ENCODE measurements at regions not wholly inside any gene's neighbourhood (a gene's known extent, or its start where the extent isn't known, plus 50 kb on each side); places are given as distances from the start of the nearest gene placed in this dataset.

DNA sequence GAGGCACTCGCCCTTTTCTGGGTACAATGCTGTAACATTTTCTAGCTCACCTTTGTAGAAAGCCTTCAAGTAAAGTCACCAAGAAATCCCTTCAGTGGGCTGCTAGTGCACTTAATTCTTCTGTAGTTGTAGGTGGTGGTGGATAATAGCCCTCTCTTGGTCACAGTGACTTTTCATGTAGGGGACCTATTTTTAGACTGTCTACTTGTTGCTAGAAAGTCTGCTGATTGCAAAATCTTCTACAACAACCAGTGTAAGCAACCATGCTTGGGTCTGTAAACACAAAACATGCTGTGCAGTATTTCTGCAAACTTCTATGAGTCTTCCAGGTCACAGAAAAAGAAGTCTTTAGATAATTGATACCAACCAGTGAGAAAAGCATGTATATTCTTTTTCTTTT, 55.6 kb downstream of the PBDC1 start:
- H3K4me3 ChIP-seq, result no peak overlapping the region
- H3K9me3 ChIP-seq, result no peaks in the 10 kb centered on the region
- no peak overlapping the region for H3K27ac ChIP-seq
- TF ChIP-seq EP300 (IDR thresholded peaks at IDR 0.05), result no peak
- TF ChIP-seq CTCF (IDR thresholded peaks at IDR 0.05), result no peak
- TF ChIP-seq POLR2AphosphoS5 (IDR thresholded peaks at IDR 0.05), result no peak
- H3K27me3 ChIP-seq, result no peaks in the 10 kb centered on the region
- no peak for DNase-seq (ENCODE audit: low spot score in 2 of 2)
- 50% methylated on average over 1 of the region's 1 CpG for WGBS
- H3K4me1 ChIP-seq, result no peaks in the 10 kb centered on the region
- no peaks in the 10 kb centered on the region for H3K36me3 ChIP-seq

DNA sequence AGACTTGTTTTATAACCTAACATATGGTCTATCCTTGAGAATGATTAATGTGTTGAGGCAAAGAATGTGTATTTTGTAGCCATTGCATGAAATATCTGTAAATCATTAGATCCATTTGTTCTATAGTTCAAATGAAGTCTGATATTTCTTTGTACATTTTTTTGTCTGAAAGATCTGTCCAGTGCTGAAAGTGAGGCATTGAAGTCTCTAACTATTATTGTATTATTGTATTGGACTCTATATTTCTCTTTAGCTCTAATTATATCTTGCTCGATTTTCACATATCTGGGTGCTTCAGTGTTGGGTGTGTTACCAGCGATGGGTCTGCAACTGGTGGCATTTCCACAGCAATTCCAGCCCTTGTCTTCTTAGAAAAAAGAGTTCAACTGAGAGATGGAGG, 76.0 kb downstream of the PBDC1 start:
- H3K27ac ChIP-seq, result no peak overlapping the region
- no peak for TF ChIP-seq CTCF (IDR thresholded peaks at IDR 0.05)
- TF ChIP-seq POLR2A (IDR thresholded peaks at IDR 0.05), result no peak
- TF ChIP-seq EP300 (IDR thresholded peaks at IDR 0.05), result no peak
- no peak for TF ChIP-seq POLR2AphosphoS5 (IDR thresholded peaks at IDR 0.05)
- H3K4me3 ChIP-seq, result no peak overlapping the region
- no peaks in the 10 kb centered on the region for H3K27me3 ChIP-seq
- no peaks in the 10 kb centered on the region for H3K36me3 ChIP-seq
- no peaks in the 10 kb centered on the region for H3K9me3 ChIP-seq
- WGBS, result 55% methylated on average over 2 of the region's 2 CpGs
- DNase-seq (ENCODE audit: low spot score in 2 of 2), result no peak
- no peaks in the 10 kb centered on the region for H3K4me1 ChIP-seq

- Histone ChIP-seq H3K27me3 (no peaks in the 10 kb centered on the region), H3K4me1 (no peaks in the 10 kb centered on the region), H3K36me3 (no peaks in the 10 kb centered on the region), H3K4me3 (no peak overlapping the region), H3K27ac (no peak overlapping the region), H3K9me3 (no peaks in the 10 kb centered on the region)
- 16% methylated on average over 3 of the region's 3 CpGs for WGBS
- DNase-seq (ENCODE audit: low spot score in 2 of 2), result no peak
- no peak for TF ChIP-seq POLR2A (IDR thresholded peaks at IDR 0.05)
- TF ChIP-seq POLR2AphosphoS5 (IDR thresholded peaks at IDR 0.05), result no peak
- TF ChIP-seq CTCF (IDR thresholded peaks at IDR 0.05), result peak in 1 of 2 donors; percentile 23
- no peak for TF ChIP-seq EP300 (IDR thresholded peaks at IDR 0.05)
Observed at GRCh38 chrX:76253432-76253831, 80.6 kb downstream of the PBDC1 start.

DNA sequence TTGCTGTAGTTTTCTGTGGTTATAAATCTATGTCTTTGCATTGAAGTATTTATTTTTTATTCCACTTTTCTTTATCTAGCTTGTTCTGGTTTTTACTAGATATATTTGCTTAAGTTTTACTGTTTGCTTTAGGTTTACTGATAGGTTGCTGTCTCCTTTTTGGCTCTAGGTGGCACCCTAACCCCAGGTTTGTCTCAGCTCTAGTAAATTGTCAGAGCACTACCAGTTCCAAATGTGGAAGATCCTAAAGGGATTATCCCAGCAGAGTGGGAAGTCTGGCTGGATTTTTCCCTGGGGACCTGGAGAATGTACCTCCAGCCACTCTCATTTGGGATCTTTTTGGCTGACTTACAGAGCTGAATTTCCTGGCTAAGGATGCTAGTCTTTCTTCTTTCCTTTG, 106.1 kb downstream of the PBDC1 start:
- no peak overlapping the region for H3K27ac ChIP-seq
- H3K27me3 ChIP-seq, result no peaks in the 10 kb centered on the region
- H3K36me3 ChIP-seq, result no peaks in the 10 kb centered on the region
- TF ChIP-seq EP300 (IDR thresholded peaks at IDR 0.05) (no peak), CTCF (IDR thresholded peaks at IDR 0.05) (peak; percentile 25 to 44)
- no peaks in the 10 kb centered on the region for H3K4me1 ChIP-seq
- DNase-seq (ENCODE audit: low spot score in 2 of 2), result no peak
- H3K4me3 ChIP-seq, result no peak overlapping the region
- no peaks in the 10 kb centered on the region for H3K9me3 ChIP-seq

Measured in suprapubic skin (tissue), 4 donors.